ENCODE measurements at regions not wholly inside any gene's neighbourhood (a gene's known extent, or its start where the extent isn't known, plus 50 kb on each side); places are given as distances from the start of the nearest gene placed in this dataset.

GRCh38 chr5:99133921-99134320, 205.1 kb upstream of the CHD1 start:
- TF ChIP-seq EZH2phosphoT487 (IDR thresholded peaks at IDR 0.05; ENCODE audit: borderline replicate concordance) (no peak), CTCF (IDR thresholded peaks at IDR 0.05 in 2 of 3, conservative IDR thresholded peaks at IDR 0.05 in 1 of 3; ENCODE audit: borderline replicate concordance in 1 of 3, insufficient read depth in 1 of 3, low read depth in 2 of 3, low read length in 2 of 3) (no peak)
